ENCODE measurements at regions not wholly inside any gene's neighbourhood (a gene's known extent, or its start where the extent isn't known, plus 50 kb on each side); places are given as distances from the start of the nearest gene placed in this dataset.
A peak's percentile ranks its signal among the peaks of the same experiment; 100 is the strongest.

- TF ChIP-seq, protein P1, sequence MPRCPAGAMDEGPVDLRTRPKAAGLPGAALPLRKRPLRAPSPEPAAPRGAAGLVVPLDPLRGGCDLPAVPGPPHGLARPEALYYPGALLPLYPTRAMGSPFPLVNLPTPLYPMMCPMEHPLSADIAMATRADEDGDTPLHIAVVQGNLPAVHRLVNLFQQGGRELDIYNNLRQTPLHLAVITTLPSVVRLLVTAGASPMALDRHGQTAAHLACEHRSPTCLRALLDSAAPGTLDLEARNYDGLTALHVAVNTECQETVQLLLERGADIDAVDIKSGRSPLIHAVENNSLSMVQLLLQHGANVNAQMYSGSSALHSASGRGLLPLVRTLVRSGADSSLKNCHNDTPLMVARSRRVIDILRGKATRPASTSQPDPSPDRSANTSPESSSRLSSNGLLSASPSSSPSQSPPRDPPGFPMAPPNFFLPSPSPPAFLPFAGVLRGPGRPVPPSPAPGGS (CRISPR knock-in tag; IDR thresholded peaks at IDR 0.05), result no peak
- TF ChIP-seq ZBTB38 (CRISPR knock-in tag; IDR thresholded peaks at IDR 0.05), result no peak
- TF ChIP-seq JUN (CRISPR knock-in tag; IDR thresholded peaks at IDR 0.05), result 0 out of 2 replicates have a peak, but pooled peaks have one; percentile 24
- TF ChIP-seq, protein P2, sequence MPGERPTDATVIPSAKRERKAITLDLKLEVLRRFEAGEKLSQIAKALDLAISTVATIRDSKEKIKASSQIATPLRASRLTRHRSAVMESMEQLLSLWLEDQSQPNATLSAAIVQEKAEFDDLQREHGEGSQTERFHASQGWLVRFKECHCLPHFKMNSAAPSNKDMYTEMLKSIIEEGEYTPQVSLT (CRISPR knock-in tag; IDR thresholded peaks at IDR 0.05; ENCODE audit: borderline replicate concordance, low read depth), result no peak
- TF ChIP-seq, protein P3, sequence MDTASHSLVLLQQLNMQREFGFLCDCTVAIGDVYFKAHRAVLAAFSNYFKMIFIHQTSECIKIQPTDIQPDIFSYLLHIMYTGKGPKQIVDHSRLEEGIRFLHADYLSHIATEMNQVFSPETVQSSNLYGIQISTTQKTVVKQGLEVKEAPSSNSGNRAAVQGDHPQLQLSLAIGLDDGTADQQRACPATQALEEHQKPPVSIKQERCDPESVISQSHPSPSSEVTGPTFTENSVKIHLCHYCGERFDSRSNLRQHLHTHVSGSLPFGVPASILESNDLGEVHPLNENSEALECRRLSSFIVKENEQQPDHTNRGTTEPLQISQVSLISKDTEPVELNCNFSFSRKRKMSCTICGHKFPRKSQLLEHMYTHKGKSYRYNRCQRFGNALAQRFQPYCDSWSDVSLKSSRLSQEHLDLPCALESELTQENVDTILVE (CRISPR knock-in tag; IDR thresholded peaks at IDR 0.05), result no peak
- TF ChIP-seq PBX2 (CRISPR knock-in tag; IDR thresholded peaks at IDR 0.05), result no peak
- TF ChIP-seq, protein P4, sequence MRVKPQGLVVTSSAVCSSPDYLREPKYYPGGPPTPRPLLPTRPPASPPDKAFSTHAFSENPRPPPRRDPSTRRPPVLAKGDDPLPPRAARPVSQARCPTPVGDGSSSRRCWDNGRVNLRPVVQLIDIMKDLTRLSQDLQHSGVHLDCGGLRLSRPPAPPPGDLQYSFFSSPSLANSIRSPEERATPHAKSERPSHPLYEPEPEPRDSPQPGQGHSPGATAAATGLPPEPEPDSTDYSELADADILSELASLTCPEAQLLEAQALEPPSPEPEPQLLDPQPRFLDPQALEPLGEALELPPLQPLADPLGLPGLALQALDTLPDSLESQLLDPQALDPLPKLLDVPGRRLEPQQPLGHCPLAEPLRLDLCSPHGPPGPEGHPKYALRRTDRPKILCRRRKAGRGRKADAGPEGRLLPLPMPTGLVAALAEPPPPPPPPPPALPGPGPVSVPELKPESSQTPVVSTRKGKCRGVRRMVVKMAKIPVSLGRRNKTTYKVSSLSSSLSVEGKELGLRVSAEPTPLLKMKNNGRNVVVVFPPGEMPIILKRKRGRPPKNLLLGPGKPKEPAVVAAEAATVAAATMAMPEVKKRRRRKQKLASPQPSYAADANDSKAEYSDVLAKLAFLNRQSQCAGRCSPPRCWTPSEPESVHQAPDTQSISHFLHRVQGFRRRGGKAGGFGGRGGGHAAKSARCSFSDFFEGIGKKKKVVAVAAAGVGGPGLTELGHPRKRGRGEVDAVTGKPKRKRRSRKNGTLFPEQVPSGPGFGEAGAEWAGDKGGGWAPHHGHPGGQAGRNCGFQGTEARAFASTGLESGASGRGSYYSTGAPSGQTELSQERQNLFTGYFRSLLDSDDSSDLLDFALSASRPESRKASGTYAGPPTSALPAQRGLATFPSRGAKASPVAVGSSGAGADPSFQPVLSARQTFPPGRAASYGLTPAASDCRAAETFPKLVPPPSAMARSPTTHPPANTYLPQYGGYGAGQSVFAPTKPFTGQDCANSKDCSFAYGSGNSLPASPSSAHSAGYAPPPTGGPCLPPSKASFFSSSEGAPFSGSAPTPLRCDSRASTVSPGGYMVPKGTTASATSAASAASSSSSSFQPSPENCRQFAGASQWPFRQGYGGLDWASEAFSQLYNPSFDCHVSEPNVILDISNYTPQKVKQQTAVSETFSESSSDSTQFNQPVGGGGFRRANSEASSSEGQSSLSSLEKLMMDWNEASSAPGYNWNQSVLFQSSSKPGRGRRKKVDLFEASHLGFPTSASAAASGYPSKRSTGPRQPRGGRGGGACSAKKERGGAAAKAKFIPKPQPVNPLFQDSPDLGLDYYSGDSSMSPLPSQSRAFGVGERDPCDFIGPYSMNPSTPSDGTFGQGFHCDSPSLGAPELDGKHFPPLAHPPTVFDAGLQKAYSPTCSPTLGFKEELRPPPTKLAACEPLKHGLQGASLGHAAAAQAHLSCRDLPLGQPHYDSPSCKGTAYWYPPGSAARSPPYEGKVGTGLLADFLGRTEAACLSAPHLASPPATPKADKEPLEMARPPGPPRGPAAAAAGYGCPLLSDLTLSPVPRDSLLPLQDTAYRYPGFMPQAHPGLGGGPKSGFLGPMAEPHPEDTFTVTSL (CRISPR knock-in tag; IDR thresholded peaks at IDR 0.05; ENCODE audit: borderline replicate concordance), result no peak
- no peak for TF ChIP-seq MYNN (CRISPR knock-in tag; IDR thresholded peaks at IDR 0.05; ENCODE audit: low read depth)
- no peak for TF ChIP-seq NCOA2 (CRISPR knock-in tag; IDR thresholded peaks at IDR 0.05)
- no peak for TF ChIP-seq GATA4 (IDR thresholded peaks at IDR 0.05; ENCODE audit: borderline replicate concordance, low read depth)
- no peak for TF ChIP-seq TGIF2 (CRISPR knock-in tag; IDR thresholded peaks at IDR 0.05)
- peak; percentile 87 for TF ChIP-seq NRL (CRISPR knock-in tag; IDR thresholded peaks at IDR 0.05; ENCODE audit: borderline replicate concordance)
Measured at GRCh38 chr3:27632431-27633223, 89.5 kb downstream of the EOMES start (continued).
